Heart right ventricle (tissue), 16 donors: ENCODE measurements at regions not wholly inside any gene's neighbourhood (a gene's known extent, or its start where the extent isn't known, plus 50 kb on each side); places are given as distances from the start of the nearest gene placed in this dataset.

Experiments used
- ATAC-seq, 8 donors: fragments of 200-7000 bp; cut with Tn5 transposase; one replicate each; pipeline ENCODE4 v1.9.1; 2020; ENCODE audit warnings: mild to moderate bottlenecking in 8 of 8, moderate library complexity in 8 of 8, moderate number of reproducible peaks in 1 of 8
- DNase-seq, 2 donors: peaks; one replicate each; pipeline ENCODE4 v3.0.0-alpha.2; 2020
- H3K27ac ChIP-seq, 10 donors: fragments of 200-600 bp; sonication (generic) in 2 of 10; one replicate each; pipeline versions ENCODE4 v1.5.0 to v1.8.0; 2020 to 2022; ENCODE audit warnings: mild to moderate bottlenecking in 3 of 10
- H3K27me3 ChIP-seq, 7 donors: fragments of 200-600 bp; one replicate each; pipeline ENCODE4 v1.8.0; 2021 to 2022; ENCODE audit warnings: mild to moderate bottlenecking in 2 of 7
- H3K36me3 ChIP-seq, 9 donors: fragments of 200-600 bp; sonication (generic) in 1 of 9; one replicate each; pipeline versions ENCODE4 v1.5.0 to v1.8.0; 2020 to 2022; ENCODE audit warnings: mild to moderate bottlenecking in 2 of 9
- H3K4me1 ChIP-seq, 9 donors: fragments of 200-600 bp; sonication (generic) in 1 of 9; one replicate each; pipeline versions ENCODE4 v1.5.0 to v1.8.0; 2020 to 2022; ENCODE audit warnings: mild to moderate bottlenecking in 4 of 9
- H3K4me3 ChIP-seq, 10 donors: fragments of 200-600 bp; sonication (generic) in 2 of 10; one replicate each; pipeline versions ENCODE4 v1.5.0 to v1.8.0; 2020 to 2022; ENCODE audit warnings: mild to moderate bottlenecking in 7 of 10, moderate library complexity in 2 of 10
- H3K9me3 ChIP-seq, 11 donors: fragments of 200-600 bp in 10 of 11; sonication (generic) in 2 of 11; one replicate each; pipeline versions ENCODE4 v1.5.0 to v1.8.0; 2013 to 2022; ENCODE audit warnings: mild to moderate bottlenecking in 2 of 11, control low read depth in 1 of 11, moderate library complexity in 1 of 11
- whole genome bisulfite sequencing, 2 donors: extraction: QIAGEN DNeasy Blood & Tissue Kit; methylation state at CpG; one replicate each; pipeline ENCODE4 v1.1.7; 2013; ENCODE audit warnings: inconsistent platforms in 1 of 2; 5-methylcytosine and 5-hydroxymethylcytosine counted together
- intact Hi-C, 10 donors: fragments of 100-400 bp; cut with DNase I; formaldehyde crosslinking; loops; one replicate each; pipeline versions ENCODE4 v1.11.1 to v1.14.2; 2022
- TF ChIP-seq, protein P1 (sequence below), 9 donors: fragments of 200-600 bp; sonication (generic) in 2 of 9; IDR thresholded peaks; one replicate each; pipeline versions ENCODE4 v1.5.0 to v1.8.0; 2021 to 2022; ENCODE audit warnings: antibody characterized with exemption in 9 of 9, mild to moderate bottlenecking in 5 of 9, moderate library complexity in 1 of 9
- donor health status: Arrhythmogenic right ventricular cardiomyopathy.
- donor health status: ischemic (EF 13 %, LVEDD 7.1; RV severe dilation, severe dysfunction).
- donor health status: healthy with polysubstance abuse.
- donor health status: DM: no; HTN: yes; CAD: no.
- donor health status: DM: no; HTN: no; CAD: no.
- donor health status: ischemic (EF 25% LVEDD 6.9; RV normal size, moderate dysfunction).
- donor health status: ischemic (EF 25% LVEDD 5.7; RV mildly dilated, moderate dysfunction).
- donor health status: healthy.
- donor health status: DM: yes; HTN: yes; CAD: no.
- donor health status: Ischemic cardiomyopathy.
- donor health status: ischemic (EF 35%, LVEDD 5.7; RV mildly dilated, moderate dysfunction).
- donor health status: nonischemic (EF 11% LVEDD 7.7; RV severe dilation, severe dysfunction).
- donor health status: DM: yes; HTN: yes; CAD: no.
- donor health status: PGD.
- donor health status: ischemic (EF 29% LVEDD 5.4; RV normal size, mild dysfunction).
- donor health status: nonischemic (EF 23%, LVEDD 6.1; RV moderate dilation, normal function).

DNA sequence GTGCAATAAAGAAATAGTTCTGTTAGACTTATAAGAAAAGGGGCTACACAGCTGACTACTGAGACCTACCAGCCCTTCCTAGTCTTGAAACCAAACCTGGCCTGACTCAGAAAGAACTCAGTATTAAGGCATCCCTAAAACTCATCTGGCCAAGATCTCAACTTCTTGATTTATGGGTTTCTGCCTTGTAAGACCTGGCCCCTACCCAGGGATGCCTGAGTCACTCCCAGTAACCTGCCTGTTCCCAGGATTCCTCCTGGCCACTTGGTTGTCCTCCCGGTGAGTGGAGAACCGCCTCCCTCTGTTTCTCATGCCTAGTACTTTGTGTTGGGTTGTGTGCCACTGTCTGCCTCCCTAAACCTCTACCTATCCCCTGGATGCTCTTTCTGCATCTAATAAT, 189.4 kb upstream of the PREP start:
- H3K4me1 ChIP-seq: peaks cover 0 to 44% (median 11%) of the 10 kb centered on the region in 9 donors
- ATAC-seq (no peak), DNase-seq (no peak)
- no peaks in the 10 kb centered on the region for H3K36me3 ChIP-seq
- TF ChIP-seq, protein P1, sequence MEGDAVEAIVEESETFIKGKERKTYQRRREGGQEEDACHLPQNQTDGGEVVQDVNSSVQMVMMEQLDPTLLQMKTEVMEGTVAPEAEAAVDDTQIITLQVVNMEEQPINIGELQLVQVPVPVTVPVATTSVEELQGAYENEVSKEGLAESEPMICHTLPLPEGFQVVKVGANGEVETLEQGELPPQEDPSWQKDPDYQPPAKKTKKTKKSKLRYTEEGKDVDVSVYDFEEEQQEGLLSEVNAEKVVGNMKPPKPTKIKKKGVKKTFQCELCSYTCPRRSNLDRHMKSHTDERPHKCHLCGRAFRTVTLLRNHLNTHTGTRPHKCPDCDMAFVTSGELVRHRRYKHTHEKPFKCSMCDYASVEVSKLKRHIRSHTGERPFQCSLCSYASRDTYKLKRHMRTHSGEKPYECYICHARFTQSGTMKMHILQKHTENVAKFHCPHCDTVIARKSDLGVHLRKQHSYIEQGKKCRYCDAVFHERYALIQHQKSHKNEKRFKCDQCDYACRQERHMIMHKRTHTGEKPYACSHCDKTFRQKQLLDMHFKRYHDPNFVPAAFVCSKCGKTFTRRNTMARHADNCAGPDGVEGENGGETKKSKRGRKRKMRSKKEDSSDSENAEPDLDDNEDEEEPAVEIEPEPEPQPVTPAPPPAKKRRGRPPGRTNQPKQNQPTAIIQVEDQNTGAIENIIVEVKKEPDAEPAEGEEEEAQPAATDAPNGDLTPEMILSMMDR (IDR thresholded peaks at IDR 0.05): no peak
- intact Hi-C loops: no loop called here
- no peak overlapping the region for H3K27ac ChIP-seq
- H3K9me3 ChIP-seq: no peaks in the 10 kb centered on the region
- no peak overlapping the region for H3K4me3 ChIP-seq
- no peaks in the 10 kb centered on the region for H3K27me3 ChIP-seq
- WGBS, 2 donors: 96 to 97% methylated on average over 2 of the region's 2 CpGs

DNA sequence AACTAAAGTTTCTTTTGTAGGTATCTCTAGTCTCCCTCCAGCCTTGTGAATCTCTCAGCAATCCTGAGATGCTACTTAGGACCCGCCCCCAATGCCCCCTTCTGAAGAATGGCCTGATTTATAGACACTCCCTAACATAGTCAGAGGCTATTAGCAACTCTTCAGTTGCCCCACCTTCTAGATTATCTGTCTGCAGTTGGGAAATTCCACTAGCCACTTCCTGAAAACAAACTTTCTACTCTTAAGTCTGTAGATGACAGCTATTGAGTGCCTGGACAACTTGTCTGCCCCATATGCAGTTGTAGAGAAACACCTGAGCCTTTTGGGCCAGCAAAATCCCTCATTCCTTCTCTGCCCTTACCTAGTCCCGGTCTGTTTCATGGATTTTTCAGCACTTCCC, 188.2 kb upstream of the PREP start:
- no peak overlapping the region for H3K27ac ChIP-seq
- no peak overlapping the region for H3K4me3 ChIP-seq
- ATAC-seq (no peak), DNase-seq (no peak)
- no peaks in the 10 kb centered on the region for H3K36me3 ChIP-seq
- intact Hi-C loops: no loop called here
- no peaks in the 10 kb centered on the region for H3K27me3 ChIP-seq
- TF ChIP-seq, protein P1 (IDR thresholded peaks at IDR 0.05): no peak
- peaks cover 0 to 43% (median 11%) of the 10 kb centered on the region in 9 donors for H3K4me1 ChIP-seq
- 90 to 93% methylated on average over 2 of the region's 2 CpGs for WGBS, 2 donors
- no peaks in the 10 kb centered on the region for H3K9me3 ChIP-seq

DNA sequence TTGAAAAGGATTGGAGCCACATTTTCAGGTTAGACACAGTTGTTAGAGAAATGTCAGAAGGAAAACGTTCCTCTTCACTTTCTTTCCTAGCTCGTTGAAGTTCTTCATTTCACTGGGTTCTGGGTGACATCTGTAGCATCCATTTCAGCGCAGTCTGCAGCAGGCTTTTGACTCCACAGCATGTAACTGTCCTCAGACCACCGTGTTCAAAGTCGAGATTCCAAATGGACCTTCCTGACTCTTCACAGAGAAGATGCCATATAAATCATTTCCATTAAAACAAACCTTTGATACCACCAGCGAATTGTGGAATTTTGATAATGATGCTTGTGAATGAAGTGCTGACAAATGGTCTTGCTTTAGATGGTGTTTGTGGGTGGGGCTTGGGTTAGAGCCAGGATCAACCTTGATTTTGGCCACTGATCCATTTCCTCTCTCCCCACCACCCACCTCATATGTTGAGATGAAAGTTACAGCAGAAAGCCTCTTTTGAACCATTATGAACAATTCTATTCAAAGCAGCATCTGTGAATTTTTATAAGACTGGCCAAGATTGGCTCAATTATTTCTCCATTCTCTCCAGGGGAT, 185.3 kb upstream of the PREP start:
- H3K36me3 ChIP-seq: no peaks in the 10 kb centered on the region
- 83 to 84% methylated on average over 6 of the region's 6 CpGs for WGBS, 2 donors
- no peaks in the 10 kb centered on the region for H3K27me3 ChIP-seq
- TF ChIP-seq, protein P1 (IDR thresholded peaks at IDR 0.05): no peak
- DNase-seq: no peak
- H3K4me1 ChIP-seq: peaks cover 0 to 15% (median 0%) of the 10 kb centered on the region in 9 donors
- H3K9me3 ChIP-seq: no peaks in the 10 kb centered on the region
- no peak overlapping the region for H3K27ac ChIP-seq
- no peak overlapping the region for H3K4me3 ChIP-seq
- ATAC-seq: no peak
- intact Hi-C loops: no loop called here

DNA sequence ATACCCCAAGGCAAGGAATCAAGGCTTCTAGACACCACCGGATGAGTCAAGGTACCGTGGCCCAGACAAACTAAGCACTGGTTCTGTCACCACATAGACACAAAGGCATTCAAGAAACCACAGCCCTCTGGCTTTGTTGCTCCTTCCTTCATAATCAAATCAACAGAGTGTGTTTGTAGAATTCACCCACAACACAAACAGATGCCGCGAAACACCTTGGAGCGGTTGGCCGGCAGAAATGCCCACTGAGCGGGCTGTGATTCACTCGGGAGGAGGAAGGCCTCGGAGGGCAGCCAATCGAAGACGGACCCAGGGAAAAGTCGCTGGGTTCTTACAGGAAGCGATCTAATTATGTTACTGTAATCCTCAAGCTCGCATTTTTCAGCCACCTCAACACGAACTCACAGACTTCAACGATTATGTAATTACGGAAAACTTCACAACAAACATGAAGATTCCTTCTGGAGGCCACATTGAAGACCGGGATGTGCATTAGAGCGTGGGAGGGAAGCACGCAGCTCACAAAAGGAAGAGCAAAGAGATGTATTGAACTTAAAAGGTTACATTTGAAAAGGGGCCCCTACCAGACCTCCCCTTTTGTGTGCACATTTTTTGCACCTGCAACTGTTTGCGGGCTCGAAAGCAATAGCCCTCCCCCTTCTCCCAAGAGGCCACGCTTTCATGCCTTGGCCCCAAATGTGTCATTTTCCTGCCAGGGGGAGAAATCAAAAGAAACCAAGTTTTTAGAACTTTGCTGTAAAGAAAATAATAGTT, 184.7 kb upstream of the PREP start:
- H3K27ac ChIP-seq: no peak overlapping the region
- no peak overlapping the region for H3K4me3 ChIP-seq
- 90 to 92% methylated on average over 23 of the region's 23 CpGs for WGBS, 2 donors
- no peaks in the 10 kb centered on the region for H3K9me3 ChIP-seq
- no peak for DNase-seq
- TF ChIP-seq, protein P1 (IDR thresholded peaks at IDR 0.05): no peak
- H3K36me3 ChIP-seq: no peaks in the 10 kb centered on the region
- intact Hi-C loops: no loop called here
- no peak for ATAC-seq
- no peaks in the 10 kb centered on the region for H3K27me3 ChIP-seq
- H3K4me1 ChIP-seq: peaks cover 0 to 8% (median 0%) of the 10 kb centered on the region in 9 donors
